GM23338 (cell line): ENCODE measurements at regions not wholly inside any gene's neighbourhood (a gene's known extent, or its start where the extent isn't known, plus 50 kb on each side); places are given as distances from the start of the nearest gene placed in this dataset.

Source experiments
- CREB1 ChIP-seq: fragments of 250-450 bp; sonication (Bioruptor Pico); IDR thresholded peaks from 2 replicates; pipeline ENCODE4 v1.5.0; 2020; ENCODE audit warnings: low read depth, mild to moderate bottlenecking, moderate library complexity
- EZH2 ChIP-seq: fragments of 200-600 bp; sonication (generic); IDR thresholded peaks from one replicate; pipeline ENCODE4 v1.8.0; 2017; ENCODE audit warnings: antibody characterized with exemption, mild to moderate bottlenecking, low read depth; ENCODE audit not compliant: unreplicated experiment
- EZH2phosphoT487 ChIP-seq: fragments of 200-600 bp; sonication (generic); IDR thresholded peaks from one replicate; pipeline ENCODE4 v1.8.1; 2018; ENCODE audit warnings: antibody characterized with exemption; ENCODE audit not compliant: unreplicated experiment
- JUNB ChIP-seq: IDR thresholded peaks from one replicate; pipeline ENCODE4 v1.6.1; 2016; ENCODE audit warnings: antibody characterized with exemption; ENCODE audit not compliant: unreplicated experiment
- POLR2AphosphoS5 ChIP-seq: IDR thresholded peaks from 2 replicates; pipeline ENCODE4 v1.6.1; 2016; ENCODE audit warnings: antibody characterized with exemption, low read depth
- STAT1 ChIP-seq: IDR thresholded peaks from one replicate; pipeline ENCODE4 v1.6.1; 2016; ENCODE audit warnings: antibody characterized with exemption; ENCODE audit not compliant: unreplicated experiment
- ZNF114 ChIP-seq: fragments of 250-450 bp; sonication (Bioruptor Pico); IDR thresholded peaks from 2 replicates; pipeline ENCODE4 v1.5.0; 2020; ENCODE audit warnings: mild to moderate bottlenecking, moderate library complexity
- TF ChIP-seq, protein P1 (sequence below), 2 experiments: fragments of 200-600 bp in 1 of 2; sonication (generic) in 1 of 2; conservative IDR thresholded peaks; 2 replicates each; pipeline versions ENCODE4 v1.5.1 to v1.6.1; 2016 to 2017; ENCODE audit warnings: antibody characterized with exemption in 2 of 2, low read depth in 2 of 2, mild to moderate bottlenecking in 2 of 2, moderate library complexity in 1 of 2
- TF ChIP-seq, protein P2 (sequence below): IDR thresholded peaks from one replicate; pipeline ENCODE4 v1.6.1; 2018; ENCODE audit warnings: antibody characterized with exemption; ENCODE audit not compliant: unreplicated experiment
- TF ChIP-seq, protein P3 (sequence below): IDR thresholded peaks from 2 replicates; pipeline ENCODE4 v1.6.1; 2016; ENCODE audit warnings: antibody characterized with exemption
- TF ChIP-seq, protein P4 (sequence below): fragments of 250-450 bp; sonication (Bioruptor Pico); IDR thresholded peaks from 2 replicates; pipeline ENCODE4 v1.5.0; 2020; ENCODE audit warnings: mild to moderate bottlenecking, moderate library complexity

DNA sequence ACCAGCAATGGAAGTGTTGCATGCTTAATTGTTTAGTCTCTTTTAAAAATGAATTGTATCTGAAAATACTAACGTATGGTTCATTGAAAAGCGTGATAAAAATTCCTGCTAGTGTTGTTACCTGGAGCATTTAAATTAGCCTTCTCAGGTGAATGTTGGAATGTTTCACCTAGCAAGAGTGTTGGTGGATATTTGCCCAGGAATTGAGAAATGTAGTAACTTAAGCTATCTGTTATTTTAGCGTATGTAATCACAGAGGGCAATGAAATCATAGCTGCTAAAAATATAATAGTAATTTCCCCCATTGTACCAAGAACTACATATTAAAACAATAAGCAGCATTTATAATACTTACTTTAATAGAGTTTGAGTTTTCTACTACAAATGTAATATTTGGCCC is 166.1 kb upstream of the KIAA1217 start:
- TF ChIP-seq, protein P1, sequence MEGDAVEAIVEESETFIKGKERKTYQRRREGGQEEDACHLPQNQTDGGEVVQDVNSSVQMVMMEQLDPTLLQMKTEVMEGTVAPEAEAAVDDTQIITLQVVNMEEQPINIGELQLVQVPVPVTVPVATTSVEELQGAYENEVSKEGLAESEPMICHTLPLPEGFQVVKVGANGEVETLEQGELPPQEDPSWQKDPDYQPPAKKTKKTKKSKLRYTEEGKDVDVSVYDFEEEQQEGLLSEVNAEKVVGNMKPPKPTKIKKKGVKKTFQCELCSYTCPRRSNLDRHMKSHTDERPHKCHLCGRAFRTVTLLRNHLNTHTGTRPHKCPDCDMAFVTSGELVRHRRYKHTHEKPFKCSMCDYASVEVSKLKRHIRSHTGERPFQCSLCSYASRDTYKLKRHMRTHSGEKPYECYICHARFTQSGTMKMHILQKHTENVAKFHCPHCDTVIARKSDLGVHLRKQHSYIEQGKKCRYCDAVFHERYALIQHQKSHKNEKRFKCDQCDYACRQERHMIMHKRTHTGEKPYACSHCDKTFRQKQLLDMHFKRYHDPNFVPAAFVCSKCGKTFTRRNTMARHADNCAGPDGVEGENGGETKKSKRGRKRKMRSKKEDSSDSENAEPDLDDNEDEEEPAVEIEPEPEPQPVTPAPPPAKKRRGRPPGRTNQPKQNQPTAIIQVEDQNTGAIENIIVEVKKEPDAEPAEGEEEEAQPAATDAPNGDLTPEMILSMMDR (conservative IDR thresholded peaks at IDR 0.05; ENCODE audit: low read depth in 2 of 2): no peak
- TF ChIP-seq POLR2AphosphoS5 (no peak), EZH2phosphoT487 (no peak), JUNB (no peak), ZNF114 (CRISPR knock-in tag) (no peak), EZH2 (no peak), STAT1 (no peak), CREB1 (CRISPR knock-in tag) (no peak)
- TF ChIP-seq, protein P2, sequence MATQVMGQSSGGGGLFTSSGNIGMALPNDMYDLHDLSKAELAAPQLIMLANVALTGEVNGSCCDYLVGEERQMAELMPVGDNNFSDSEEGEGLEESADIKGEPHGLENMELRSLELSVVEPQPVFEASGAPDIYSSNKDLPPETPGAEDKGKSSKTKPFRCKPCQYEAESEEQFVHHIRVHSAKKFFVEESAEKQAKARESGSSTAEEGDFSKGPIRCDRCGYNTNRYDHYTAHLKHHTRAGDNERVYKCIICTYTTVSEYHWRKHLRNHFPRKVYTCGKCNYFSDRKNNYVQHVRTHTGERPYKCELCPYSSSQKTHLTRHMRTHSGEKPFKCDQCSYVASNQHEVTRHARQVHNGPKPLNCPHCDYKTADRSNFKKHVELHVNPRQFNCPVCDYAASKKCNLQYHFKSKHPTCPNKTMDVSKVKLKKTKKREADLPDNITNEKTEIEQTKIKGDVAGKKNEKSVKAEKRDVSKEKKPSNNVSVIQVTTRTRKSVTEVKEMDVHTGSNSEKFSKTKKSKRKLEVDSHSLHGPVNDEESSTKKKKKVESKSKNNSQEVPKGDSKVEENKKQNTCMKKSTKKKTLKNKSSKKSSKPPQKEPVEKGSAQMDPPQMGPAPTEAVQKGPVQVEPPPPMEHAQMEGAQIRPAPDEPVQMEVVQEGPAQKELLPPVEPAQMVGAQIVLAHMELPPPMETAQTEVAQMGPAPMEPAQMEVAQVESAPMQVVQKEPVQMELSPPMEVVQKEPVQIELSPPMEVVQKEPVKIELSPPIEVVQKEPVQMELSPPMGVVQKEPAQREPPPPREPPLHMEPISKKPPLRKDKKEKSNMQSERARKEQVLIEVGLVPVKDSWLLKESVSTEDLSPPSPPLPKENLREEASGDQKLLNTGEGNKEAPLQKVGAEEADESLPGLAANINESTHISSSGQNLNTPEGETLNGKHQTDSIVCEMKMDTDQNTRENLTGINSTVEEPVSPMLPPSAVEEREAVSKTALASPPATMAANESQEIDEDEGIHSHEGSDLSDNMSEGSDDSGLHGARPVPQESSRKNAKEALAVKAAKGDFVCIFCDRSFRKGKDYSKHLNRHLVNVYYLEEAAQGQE: no peak
- TF ChIP-seq, protein P3, sequence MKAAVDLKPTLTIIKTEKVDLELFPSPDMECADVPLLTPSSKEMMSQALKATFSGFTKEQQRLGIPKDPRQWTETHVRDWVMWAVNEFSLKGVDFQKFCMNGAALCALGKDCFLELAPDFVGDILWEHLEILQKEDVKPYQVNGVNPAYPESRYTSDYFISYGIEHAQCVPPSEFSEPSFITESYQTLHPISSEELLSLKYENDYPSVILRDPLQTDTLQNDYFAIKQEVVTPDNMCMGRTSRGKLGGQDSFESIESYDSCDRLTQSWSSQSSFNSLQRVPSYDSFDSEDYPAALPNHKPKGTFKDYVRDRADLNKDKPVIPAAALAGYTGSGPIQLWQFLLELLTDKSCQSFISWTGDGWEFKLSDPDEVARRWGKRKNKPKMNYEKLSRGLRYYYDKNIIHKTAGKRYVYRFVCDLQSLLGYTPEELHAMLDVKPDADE: no peak
- TF ChIP-seq, protein P4, sequence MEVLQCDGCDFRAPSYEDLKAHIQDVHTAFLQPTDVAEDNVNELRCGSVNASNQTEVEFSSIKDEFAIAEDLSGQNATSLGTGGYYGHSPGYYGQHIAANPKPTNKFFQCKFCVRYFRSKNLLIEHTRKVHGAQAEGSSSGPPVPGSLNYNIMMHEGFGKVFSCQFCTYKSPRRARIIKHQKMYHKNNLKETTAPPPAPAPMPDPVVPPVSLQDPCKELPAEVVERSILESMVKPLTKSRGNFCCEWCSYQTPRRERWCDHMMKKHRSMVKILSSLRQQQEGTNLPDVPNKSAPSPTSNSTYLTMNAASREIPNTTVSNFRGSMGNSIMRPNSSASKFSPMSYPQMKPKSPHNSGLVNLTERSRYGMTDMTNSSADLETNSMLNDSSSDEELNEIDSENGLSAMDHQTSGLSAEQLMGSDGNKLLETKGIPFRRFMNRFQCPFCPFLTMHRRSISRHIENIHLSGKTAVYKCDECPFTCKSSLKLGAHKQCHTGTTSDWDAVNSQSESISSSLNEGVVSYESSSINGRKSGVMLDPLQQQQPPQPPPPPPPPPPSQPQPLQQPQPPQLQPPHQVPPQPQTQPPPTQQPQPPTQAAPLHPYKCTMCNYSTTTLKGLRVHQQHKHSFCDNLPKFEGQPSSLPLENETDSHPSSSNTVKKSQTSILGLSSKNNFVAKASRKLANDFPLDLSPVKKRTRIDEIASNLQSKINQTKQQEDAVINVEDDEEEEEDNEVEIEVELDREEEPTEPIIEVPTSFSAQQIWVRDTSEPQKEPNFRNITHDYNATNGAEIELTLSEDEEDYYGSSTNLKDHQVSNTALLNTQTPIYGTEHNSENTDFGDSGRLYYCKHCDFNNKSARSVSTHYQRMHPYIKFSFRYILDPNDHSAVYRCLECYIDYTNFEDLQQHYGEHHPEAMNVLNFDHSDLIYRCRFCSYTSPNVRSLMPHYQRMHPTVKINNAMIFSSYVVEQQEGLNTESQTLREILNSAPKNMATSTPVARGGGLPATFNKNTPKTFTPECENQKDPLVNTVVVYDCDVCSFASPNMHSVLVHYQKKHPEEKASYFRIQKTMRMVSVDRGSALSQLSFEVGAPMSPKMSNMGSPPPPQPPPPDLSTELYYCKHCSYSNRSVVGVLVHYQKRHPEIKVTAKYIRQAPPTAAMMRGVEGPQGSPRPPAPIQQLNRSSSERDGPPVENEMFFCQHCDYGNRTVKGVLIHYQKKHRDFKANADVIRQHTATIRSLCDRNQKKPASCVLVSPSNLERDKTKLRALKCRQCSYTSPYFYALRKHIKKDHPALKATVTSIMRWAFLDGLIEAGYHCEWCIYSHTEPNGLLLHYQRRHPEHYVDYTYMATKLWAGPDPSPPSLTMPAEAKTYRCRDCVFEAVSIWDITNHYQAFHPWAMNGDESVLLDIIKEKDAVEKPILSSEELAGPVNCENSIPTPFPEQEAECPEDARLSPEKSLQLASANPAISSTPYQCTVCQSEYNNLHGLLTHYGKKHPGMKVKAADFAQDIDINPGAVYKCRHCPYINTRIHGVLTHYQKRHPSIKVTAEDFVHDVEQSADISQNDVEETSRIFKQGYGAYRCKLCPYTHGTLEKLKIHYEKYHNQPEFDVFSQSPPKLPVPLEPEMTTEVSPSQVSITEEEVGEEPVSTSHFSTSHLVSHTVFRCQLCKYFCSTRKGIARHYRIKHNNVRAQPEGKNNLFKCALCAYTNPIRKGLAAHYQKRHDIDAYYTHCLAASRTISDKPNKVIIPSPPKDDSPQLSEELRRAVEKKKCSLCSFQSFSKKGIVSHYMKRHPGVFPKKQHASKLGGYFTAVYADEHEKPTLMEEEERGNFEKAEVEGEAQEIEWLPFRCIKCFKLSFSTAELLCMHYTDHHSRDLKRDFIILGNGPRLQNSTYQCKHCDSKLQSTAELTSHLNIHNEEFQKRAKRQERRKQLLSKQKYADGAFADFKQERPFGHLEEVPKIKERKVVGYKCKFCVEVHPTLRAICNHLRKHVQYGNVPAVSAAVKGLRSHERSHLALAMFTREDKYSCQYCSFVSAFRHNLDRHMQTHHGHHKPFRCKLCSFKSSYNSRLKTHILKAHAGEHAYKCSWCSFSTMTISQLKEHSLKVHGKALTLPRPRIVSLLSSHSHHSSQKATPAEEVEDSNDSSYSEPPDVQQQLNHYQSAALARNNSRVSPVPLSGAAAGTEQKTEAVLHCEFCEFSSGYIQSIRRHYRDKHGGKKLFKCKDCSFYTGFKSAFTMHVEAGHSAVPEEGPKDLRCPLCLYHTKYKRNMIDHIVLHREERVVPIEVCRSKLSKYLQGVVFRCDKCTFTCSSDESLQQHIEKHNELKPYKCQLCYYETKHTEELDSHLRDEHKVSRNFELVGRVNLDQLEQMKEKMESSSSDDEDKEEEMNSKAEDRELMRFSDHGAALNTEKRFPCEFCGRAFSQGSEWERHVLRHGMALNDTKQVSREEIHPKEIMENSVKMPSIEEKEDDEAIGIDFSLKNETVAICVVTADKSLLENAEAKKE (CRISPR knock-in tag): no peak
